NCI-H524 treated with DMSO at 0.1 percent for 48 hours (cell line): ENCODE measurements at regions not wholly inside any gene's neighbourhood (a gene's known extent, or its start where the extent isn't known, plus 50 kb on each side); places are given as distances from the start of the nearest gene placed in this dataset.

Source experiments
- DNase-seq: peaks from one replicate; lab custom pipeline; 2025; lab: John Stamatoyannopoulos, UW

- DNase-seq, result no peak
These were observed 84.9 kb upstream of the MEF2C start for GRCh38 chr5:88967633-88968585.

GRCh38 chr5:88964831-88965230 lies 81.8 kb upstream of the MEF2C start:
- no peak for DNase-seq

DNA sequence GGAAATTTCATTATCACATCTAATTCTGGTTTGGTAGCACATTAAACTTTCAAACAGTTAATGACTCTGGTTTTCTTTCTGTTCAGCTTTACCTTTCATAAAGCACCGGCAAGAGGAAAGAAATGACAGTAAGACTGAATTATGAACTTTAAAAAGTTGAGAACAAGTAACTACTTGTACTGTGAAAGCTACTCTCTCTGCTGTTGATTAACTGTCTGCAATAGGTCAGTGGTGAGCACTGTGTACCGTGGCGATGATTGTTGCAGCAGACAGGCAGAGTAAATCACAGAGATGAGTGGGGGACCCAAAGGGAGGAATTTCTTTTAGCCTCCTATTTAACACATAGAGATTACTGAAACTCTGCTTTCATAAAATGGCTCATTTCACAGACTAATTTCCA lies 74.0 kb upstream of the MEF2C start:
- no peak for DNase-seq

- no peak for DNase-seq
These were observed 73.4 kb upstream of the MEF2C start for GRCh38 chr5:88956416-88956815.

- DNase-seq, result no peak
These were observed 72.4 kb upstream of the MEF2C start for GRCh38 chr5:88955403-88955802.

DNA sequence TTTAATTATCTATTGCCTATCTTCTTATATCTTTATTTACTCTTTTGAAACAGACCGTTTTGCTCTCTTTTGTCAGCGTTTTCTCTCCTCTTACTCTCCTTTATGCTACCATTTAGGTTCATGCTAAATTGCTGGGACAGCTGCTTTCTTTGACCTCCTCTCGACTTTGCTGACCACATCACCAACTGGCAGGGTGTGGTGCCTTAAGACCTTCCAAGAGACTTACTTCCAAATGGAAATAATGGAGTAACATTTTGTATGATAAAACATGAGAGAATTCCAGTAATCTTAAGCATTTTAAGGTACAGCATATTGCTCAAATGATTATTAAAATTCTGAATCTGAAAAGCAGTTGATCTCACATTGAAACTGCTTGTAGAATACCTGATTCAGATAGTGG lies 71.5 kb upstream of the MEF2C start:
- DNase-seq, result no peak

DNA sequence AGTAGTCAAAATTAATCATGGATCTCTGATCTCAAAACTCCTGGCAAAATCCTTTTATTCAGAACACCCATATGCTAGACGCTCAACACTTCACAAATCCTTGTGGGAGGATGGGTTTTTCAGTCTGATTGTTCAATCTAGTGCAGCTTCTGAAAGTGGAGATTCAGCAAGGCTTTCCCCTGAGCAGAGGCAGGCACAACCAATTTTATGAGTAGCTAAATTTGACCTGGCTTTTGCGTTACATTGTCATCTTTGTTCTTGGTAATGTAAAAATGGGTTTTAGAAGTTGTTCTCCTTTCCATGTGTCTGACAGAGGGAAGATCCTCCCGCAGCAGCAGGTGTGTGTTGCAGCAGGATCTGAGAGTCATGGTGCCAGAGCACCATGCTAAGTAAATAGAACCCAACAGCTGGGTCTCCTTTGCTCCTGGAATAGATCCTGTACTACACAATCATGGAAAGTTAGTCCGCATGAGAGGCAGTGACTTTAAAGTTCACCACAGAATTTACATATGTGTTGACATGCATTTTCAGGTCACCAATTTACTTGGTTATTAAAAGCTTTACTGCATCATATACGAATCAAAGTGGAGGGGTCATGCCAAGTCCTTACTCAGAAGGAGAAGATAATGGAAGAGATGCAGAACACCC lies 70.1 kb upstream of the MEF2C start:
- DNase-seq, result no peak

DNA sequence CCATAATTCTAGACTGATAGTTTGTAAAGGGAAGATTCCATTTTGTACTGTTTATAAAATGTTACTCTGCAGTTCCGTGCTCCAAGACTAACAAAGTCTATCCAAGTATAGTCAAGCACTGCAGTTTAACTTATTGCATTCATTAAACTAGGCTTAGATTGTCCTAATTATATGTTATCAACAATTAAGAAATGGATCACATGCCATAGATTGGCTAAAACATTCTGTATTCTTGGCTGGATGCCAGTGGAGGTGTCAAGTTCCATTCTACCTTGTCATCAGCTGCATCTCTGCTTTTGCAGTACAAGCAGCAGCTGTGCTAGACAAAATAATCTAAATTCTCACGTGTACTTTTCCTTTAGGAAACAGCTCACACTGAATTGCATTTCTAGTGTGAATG lies 69.4 kb upstream of the MEF2C start:
- no peak for DNase-seq

DNA sequence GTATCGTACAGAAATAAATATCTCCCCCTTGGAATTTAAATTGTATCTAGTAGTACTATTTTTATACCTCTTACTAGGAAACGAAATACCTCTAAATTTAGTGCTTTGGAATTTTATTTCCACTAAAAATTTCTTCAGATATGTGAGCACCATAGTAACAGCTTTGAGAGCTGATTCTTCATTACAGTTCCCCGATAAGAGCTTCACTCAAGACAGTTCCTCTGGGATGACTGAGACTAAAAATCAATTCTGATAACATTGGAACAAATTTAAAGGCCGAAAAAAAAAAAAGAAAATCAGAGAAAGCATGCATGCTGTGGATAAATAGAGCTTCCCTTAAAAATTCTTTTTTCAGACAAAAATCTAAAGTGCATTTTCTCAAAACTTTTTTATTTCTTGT lies 68.5 kb upstream of the MEF2C start:
- no peak for DNase-seq

- DNase-seq, result no peak
These were observed 66.0 kb upstream of the MEF2C start for GRCh38 chr5:88948746-88949600.

- no peak for DNase-seq
These were observed 62.0 kb upstream of the MEF2C start for GRCh38 chr5:88944751-88945531.

DNA sequence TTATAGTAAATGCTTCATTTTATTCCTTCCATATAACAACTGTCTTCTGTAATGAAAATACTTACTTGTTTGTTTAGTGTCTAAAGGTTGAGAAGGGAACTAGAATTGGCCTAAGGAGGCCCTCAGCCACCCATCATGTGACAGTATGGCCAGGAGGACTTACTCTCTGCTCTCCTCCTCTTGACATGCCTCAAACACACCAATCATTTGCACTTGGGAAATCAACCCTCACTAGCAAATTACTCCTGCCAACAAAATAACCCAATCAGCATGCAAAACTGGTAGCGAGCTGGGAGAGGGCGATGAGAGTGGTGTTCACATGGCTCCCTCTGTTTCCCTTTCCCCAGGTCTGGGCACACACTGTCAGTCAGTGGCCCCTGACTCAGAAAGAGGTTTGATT lies 58.6 kb upstream of the MEF2C start:
- no peak for DNase-seq

GRCh38 chr5:88940713-88941112 lies 57.7 kb upstream of the MEF2C start:
- DNase-seq, result no peak

GRCh38 chr5:88939300-88939699 lies 56.3 kb upstream of the MEF2C start:
- DNase-seq, result no peak

DNA sequence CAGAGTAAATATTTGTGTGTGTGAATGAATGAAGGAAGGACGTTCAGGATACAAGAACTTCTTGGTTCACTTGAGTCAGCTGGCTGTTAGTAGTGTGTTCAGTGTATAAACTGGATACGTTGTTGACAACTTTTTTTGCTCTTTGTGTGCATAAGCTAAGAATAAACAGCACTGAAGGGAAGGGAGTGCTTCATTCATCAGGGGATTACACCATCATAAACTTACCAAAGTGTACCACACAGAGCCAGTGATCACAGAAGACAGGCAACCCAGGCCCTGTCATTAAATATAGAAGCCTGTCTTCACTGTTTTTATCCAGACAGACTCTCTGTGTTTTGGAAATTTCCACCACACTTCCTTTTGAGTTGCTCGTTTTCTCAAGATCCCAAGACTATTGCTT lies 55.5 kb upstream of the MEF2C start:
- no peak for DNase-seq

DNA sequence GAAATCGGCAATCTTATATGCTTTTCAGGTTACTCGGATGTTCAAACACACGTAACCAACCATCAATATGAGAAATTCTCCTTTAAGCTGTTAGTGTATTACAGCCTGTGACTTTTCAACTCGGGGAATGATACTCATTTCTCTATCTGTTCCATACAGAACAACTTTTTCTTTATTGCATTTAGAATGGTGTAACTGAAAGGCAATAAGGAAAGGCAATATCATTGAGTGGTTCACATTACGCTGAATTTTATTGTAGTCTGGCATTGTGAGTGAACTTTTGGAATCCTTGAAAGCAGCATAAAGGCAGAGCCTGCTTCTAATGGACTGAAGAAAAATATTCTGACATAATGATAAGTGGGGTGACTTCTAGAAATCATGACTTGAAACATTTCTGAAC lies 54.4 kb upstream of the MEF2C start:
- DNase-seq, result no peak

DNA sequence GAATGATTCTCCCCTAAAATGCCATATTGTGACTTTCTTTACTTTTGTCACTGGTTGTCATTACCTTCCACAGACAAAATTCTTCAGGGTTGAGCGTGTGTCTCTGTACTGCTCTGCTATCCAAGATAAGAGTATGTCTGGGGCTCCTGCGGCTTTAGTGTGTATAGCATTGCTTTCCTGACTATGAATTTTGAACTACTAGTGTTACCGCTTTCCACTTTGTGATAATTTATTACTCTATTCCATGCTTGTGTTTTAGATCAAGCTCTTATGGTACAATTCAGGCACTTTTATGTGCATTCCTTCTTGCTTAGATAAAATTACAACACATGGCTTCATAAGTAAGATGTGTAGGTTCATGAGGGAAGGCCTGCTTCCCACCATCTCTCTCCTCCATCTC lies 51.5 kb upstream of the MEF2C start:
- no peak for DNase-seq
